HEK293 (cell line): ENCODE measurements at regions not wholly inside any gene's neighbourhood (a gene's known extent, or its start where the extent isn't known, plus 50 kb on each side); places are given as distances from the start of the nearest gene placed in this dataset.
A peak's percentile ranks its signal among the peaks of the same experiment; 100 is the strongest.

Source experiments
- CTCF ChIP-seq: fragments of 450-650 bp; formaldehyde crosslinking; IDR thresholded peaks from 2 replicates; pipeline ENCODE4 v1.5.1; 2016; ENCODE audit warnings: missing biosample characterization, missing genetic modification characterization
- GFI1B ChIP-seq: fragments of 450-650 bp; formaldehyde crosslinking; IDR thresholded peaks from 2 replicates; pipeline ENCODE4 v1.5.1; 2016; ENCODE audit warnings: missing biosample characterization, missing genetic modification characterization
- HOXC10 ChIP-seq: sonication (generic); formaldehyde crosslinking; IDR thresholded peaks from 2 replicates; pipeline ENCODE4 v1.8.1; 2023; ENCODE audit warnings: mild to moderate bottlenecking, missing genetic modification reagents
- INSM2 ChIP-seq: fragments of 450-650 bp; formaldehyde crosslinking; IDR thresholded peaks from 2 replicates; pipeline ENCODE4 v1.5.1; 2016; ENCODE audit warnings: missing biosample characterization, missing genetic modification characterization
- MEIS1 ChIP-seq: sonication (generic); formaldehyde crosslinking; IDR thresholded peaks from 2 replicates; pipeline ENCODE4 v1.8.1; 2022; ENCODE audit warnings: missing genetic modification reagents, mild to moderate bottlenecking, borderline replicate concordance
- PATZ1 ChIP-seq: fragments of 450-650 bp; formaldehyde crosslinking; IDR thresholded peaks from 2 replicates; pipeline ENCODE4 v1.5.1; 2016; ENCODE audit warnings: missing biosample characterization, missing genetic modification characterization
- PRDM1 ChIP-seq: fragments of 450-650 bp; formaldehyde crosslinking; IDR thresholded peaks from 2 replicates; pipeline ENCODE4; 2016; ENCODE audit warnings: missing biosample characterization, missing genetic modification characterization
- PRDM10 ChIP-seq: fragments of 450-650 bp; formaldehyde crosslinking; IDR thresholded peaks from 2 replicates; pipeline ENCODE4 v1.5.1; 2016; ENCODE audit warnings: missing biosample characterization, missing genetic modification characterization
- SCRT1 ChIP-seq: fragments of 450-650 bp; formaldehyde crosslinking; IDR thresholded peaks from 2 replicates; pipeline ENCODE4 v1.5.1; 2016; ENCODE audit warnings: missing biosample characterization, missing genetic modification characterization, borderline replicate concordance
- ZBTB26 ChIP-seq: fragments of 450-650 bp; formaldehyde crosslinking; optimal IDR thresholded peaks from 2 replicates; pipeline ENCODE3; 2016; ENCODE audit warnings: missing biosample characterization, mild to moderate bottlenecking, missing genetic modification characterization
- ZFP69B ChIP-seq: fragments of 450-650 bp; formaldehyde crosslinking; IDR thresholded peaks from 2 replicates; pipeline ENCODE4 v1.5.1; 2016; ENCODE audit warnings: missing biosample characterization, missing genetic modification characterization
- ZNF133 ChIP-seq: fragments of 450-650 bp; formaldehyde crosslinking; IDR thresholded peaks from 2 replicates; pipeline ENCODE4 v1.5.1; 2016; ENCODE audit warnings: missing biosample characterization, missing genetic modification characterization
- ZNF211 ChIP-seq: fragments of 450-650 bp; formaldehyde crosslinking; IDR thresholded peaks from 2 replicates; pipeline ENCODE4 v1.5.1; 2016; ENCODE audit warnings: low read depth, missing biosample characterization, missing genetic modification characterization
- ZNF239 ChIP-seq: fragments of 450-650 bp; formaldehyde crosslinking; IDR thresholded peaks from 2 replicates; pipeline ENCODE4 v1.5.1; 2016; ENCODE audit warnings: missing biosample characterization, missing genetic modification characterization
- ZNF280C ChIP-seq: fragments of 450-650 bp; formaldehyde crosslinking; IDR thresholded peaks from 2 replicates; pipeline ENCODE4 v1.5.1; 2016; ENCODE audit warnings: missing biosample characterization, missing genetic modification characterization
- ZNF555 ChIP-seq: fragments of 450-650 bp; formaldehyde crosslinking; conservative IDR thresholded peaks from 2 replicates; pipeline ENCODE4 v1.5.1; 2017; ENCODE audit warnings: missing biosample characterization, mild to moderate bottlenecking, missing genetic modification characterization, inconsistent platforms
- ZNF600 ChIP-seq: fragments of 450-650 bp; formaldehyde crosslinking; IDR thresholded peaks from 2 replicates; pipeline ENCODE4 v1.5.1; 2016; ENCODE audit warnings: missing biosample characterization, missing genetic modification characterization
- ZNF621 ChIP-seq: fragments of 450-650 bp; formaldehyde crosslinking; IDR thresholded peaks from 2 replicates; pipeline ENCODE4 v1.5.1; 2017; ENCODE audit warnings: missing biosample characterization, missing genetic modification characterization
- ZNF629 ChIP-seq: fragments of 450-650 bp; formaldehyde crosslinking; IDR thresholded peaks from 2 replicates; pipeline ENCODE4 v1.5.1; 2017; ENCODE audit warnings: missing biosample characterization, missing genetic modification characterization
- ZNF654 ChIP-seq: fragments of 450-650 bp; formaldehyde crosslinking; IDR thresholded peaks from 2 replicates; pipeline ENCODE4 v1.5.1; 2016; ENCODE audit warnings: low read depth, missing biosample characterization, missing genetic modification characterization

GRCh38 chr14:59028476-59029202 lies 159.8 kb upstream of the DAAM1 start (continued):
- TF ChIP-seq ZNF600 (0 out of 2 replicates have a peak, but pooled peaks have one; percentile 42), ZNF211 (tag by site-specific recombination) (no peak), MEIS1 (CRISPR knock-in tag) (peak; percentile 44; the same call in 1 of the 2 replicates), HOXC10 (CRISPR knock-in tag) (no peak), ZNF280C (tag by site-specific recombination) (no peak), PATZ1 (tag by site-specific recombination) (peak; percentile 20; the same call in 1 of the 2 replicates), ZNF239 (tag by site-specific recombination) (no peak), CTCF (tag by site-specific recombination) (peak; percentile 56; the same call in 1 of the 2 replicates), ZFP69B (tag by site-specific recombination) (no peak), ZNF654 (peak; percentile 79), PRDM1 (tag by site-specific recombination) (peak; percentile 37; the same call in 1 of the 2 replicates), PRDM10 (tag by site-specific recombination) (0 out of 2 replicates have a peak, but pooled peaks have one; percentile 12), ZNF629 (tag by site-specific recombination) (0 out of 2 replicates have a peak, but pooled peaks have one; percentile 18), ZNF621 (tag by site-specific recombination) (no peak), ZNF555 (no peak), GFI1B (no peak), INSM2 (no peak), ZNF133 (tag by site-specific recombination) (no peak), SCRT1 (no peak), ZBTB26 (tag by site-specific recombination) (no peak)
